ENCODE measurements at regions not wholly inside any gene's neighbourhood (a gene's known extent, or its start where the extent isn't known, plus 50 kb on each side); places are given as distances from the start of the nearest gene placed in this dataset.
"Not testable (repeated sequence)": the region's sequence is repeated elsewhere in the genome, so short reads cannot be mapped to it uniquely, and the experiment has no call there.

- DNase-seq, result not testable (repeated sequence)
Measured at GRCh38 chr6:76491376-76491775, 418.9 kb upstream of the IMPG1 start.

DNA sequence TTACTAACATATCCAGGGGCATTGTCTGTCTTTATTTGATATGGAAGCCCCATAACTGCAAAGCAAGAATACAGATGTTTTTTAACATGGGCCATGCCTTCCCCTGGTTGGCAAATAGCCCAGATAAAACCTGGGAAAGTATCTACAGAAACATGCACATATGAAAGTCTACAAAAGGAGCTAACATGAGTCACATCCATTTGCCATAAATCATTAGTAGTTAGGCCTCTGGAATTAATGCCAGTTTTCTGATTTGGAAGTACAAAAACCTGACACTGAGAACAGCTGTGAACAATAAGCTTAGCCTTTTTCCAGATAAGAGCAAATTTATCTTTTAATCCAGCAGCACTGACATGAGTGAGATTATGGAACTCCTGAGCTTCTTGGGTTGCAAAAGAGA is 418.0 kb upstream of the IMPG1 start:
- DNase-seq, result no peak

- no peak for DNase-seq
Measured at GRCh38 chr6:76481101-76481500, 408.6 kb upstream of the IMPG1 start.

GRCh38 chr6:76472858-76473257 is 400.4 kb upstream of the IMPG1 start:
- DNase-seq, result no peak

- DNase-seq, result no peak
Measured at GRCh38 chr6:76466286-76466685, 393.8 kb upstream of the IMPG1 start.

GRCh38 chr6:76465410-76465809 is 392.9 kb upstream of the IMPG1 start:
- no peak for DNase-seq

- no peak for DNase-seq
Measured at GRCh38 chr6:76453270-76453669, 380.8 kb upstream of the IMPG1 start.

- no peak for DNase-seq
Measured at GRCh38 chr6:76451926-76452709, 379.7 kb upstream of the IMPG1 start.

GRCh38 chr6:76448109-76448508 is 375.6 kb upstream of the IMPG1 start:
- DNase-seq, result no peak

DNA sequence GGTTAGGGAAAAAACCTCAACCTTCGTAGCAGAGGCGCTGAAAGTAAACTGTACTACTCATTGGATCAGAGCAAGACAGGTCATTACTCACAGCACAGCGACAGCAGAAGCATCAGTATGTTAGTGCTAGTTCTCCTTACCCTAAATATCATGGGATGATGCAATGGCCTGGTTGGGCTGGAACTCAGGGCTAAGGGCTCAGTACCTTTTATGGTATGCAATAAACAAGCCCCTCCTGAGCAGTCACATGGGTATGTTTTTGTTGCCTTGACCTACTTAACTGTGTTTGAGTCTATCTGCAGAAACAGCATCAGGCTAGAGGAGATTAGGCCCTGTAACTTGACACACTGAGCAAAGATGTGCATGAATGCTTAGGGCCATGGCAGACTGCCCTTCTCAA is 369.4 kb upstream of the IMPG1 start:
- peak; percentile 8 for DNase-seq

- peak; percentile 9 for DNase-seq
Measured at GRCh38 chr6:76439811-76440210, 367.3 kb upstream of the IMPG1 start.

- DNase-seq, result no peak
Measured at GRCh38 chr6:76438768-76439167, 366.3 kb upstream of the IMPG1 start.

GRCh38 chr6:76435174-76435573 is 362.7 kb upstream of the IMPG1 start:
- DNase-seq, result no peak

DNA sequence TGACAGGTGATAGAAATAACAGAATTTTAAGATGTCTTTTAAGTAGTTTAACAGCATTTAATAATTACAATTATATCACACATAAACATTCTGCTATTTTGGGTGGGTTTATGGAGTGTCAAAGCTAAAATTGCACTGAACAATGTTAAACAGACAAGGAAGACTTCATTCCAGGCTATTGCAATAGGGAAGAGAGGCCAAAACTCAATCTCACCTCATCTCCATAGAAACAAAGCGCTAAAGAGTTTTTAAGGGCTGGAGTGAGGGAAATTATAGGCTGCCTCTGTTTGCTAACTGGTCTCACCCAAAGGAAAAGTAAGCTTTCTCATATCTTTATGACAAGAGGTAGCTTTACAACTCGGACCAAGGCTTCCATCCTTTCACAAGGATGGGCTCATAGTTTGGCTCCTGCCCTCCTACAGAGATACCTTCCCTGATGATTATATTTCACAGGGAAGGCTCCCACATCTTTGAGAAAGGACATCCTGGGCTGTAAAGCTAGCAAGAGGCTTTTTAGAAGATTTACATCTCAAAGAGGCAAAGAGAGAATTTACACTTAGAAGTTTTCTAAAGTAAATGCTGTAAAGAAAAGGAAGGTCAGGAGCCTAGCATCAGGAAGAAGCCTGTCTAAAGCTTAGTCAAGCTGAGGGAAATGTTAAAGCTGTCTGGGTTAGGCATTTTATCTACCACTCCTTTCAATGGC is 350.2 kb upstream of the IMPG1 start:
- no peak for DNase-seq

DNA sequence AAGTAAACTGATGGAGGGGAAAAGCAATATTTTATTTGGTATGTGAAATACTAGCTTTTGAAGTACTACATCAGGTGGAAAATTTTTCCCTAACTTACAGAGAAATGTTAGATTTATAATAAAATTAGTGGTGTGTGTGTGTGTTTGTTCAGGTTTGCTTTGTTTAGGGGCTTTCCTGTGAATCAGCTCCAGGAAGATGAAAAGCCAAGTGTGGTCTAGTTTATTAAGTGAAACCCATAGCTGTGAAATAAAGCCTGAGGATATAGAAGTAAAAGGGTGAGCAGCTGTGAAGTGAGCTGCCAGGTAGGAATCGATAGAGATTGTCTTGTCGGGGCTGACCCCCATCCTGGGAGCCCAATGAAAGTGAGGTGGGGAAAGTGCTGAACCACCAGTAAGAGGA is 347.6 kb upstream of the IMPG1 start:
- no peak for DNase-seq

DNA sequence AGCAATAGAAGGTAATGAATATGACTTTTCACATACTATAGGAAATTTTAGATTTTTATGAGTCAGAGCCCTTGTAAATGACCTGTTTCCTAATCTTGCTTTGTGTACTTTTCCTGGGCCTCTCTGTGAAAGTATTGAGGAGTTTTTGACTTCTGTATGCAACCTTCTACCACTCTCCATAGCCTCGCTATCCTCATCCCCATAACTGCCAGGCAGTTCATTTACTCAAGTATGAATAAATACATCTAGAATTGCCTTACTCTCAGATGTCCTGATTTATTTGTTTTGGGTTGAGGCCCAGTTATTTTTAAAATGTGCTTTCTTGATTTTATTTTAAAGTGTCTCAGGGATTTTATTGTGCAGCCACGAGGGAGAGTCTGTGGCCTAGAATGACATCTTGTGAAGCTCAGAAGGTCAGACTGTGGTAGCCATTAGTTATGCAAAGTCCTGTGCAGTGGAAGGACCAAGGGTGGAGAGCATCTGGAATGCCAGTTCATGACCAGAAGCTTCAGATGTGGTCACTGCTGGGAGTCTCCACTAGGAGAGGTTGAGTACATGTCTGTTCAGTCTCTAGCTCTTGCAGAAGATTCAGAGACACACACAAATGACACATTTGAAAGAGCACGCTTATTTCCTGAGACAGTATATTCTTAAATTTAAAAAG is 346.2 kb upstream of the IMPG1 start:
- DNase-seq, result peak; percentile 14

DNA sequence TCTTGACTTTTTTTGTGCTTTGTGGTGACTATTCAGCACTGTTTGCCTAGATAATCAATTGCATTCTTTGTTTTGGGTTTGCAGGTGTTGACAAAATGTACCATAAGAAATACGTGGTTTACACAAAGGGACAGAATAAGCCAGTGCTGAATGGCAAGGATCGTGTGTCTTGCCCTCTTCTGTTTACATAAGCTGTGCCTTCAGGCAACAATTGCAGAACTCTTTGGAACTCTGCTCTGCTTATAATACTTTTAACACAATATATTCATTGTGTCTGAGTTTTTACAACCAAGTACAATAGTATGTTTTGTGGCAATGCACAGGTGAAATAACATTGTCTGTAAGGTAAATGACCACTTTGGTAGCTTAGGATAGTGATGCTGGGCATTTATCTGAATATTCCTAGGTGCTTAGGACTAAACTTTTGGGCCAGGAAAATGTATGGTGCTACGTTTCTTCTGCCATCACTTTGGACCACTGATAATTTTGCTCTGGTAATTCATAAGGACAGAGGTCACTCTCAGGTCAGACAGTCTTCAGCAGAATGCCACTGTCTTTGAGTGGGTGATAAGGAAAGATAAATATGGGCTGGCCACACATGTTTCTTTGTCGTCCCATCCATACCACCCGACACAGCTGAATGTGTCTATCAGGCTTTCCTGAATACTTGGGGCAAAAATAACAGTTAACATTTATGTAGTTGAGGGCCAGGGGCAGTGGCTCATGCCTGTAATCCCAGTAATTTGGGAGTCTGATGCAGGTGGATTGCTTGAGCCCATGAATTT is 344.6 kb upstream of the IMPG1 start:
- DNase-seq, result no peak

DNA sequence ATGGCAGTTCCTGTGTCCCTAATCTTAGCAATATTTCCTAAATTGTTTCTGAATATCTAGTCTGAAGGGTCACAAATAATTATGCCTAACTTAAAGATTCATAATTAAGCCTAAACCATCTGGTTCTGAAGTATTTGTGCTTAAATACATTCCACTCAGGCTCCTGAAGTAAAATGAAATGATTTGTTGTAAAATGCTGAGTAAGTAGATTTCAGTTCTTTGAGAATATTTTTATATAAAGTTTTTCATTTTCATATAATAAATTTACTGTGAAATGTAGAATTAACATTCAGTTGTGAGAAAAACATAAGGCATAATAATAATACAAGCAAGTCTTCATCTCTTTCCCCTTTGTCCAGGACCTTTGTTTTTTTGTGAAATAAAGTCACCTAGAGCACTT is 330.6 kb upstream of the IMPG1 start:
- no peak for DNase-seq

DNA sequence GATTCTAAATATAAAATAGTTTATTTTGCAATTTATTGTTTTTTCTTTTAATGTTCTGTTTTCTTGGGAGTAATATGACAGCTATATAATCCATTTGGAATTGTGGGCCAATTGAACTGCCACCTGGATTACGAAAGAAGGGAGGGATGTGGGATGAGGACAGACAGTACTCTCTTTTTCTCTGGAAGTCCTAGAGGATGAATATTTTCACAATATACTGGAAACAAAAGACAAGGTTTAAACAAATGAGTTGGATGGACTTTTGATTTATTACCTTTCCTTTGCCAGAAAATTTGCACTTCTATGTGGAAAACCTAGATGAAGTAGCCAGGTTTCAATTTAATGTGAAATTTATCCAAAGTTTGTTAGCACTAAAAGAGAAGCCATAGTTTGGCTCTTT is 325.5 kb upstream of the IMPG1 start:
- no peak for DNase-seq

DNA sequence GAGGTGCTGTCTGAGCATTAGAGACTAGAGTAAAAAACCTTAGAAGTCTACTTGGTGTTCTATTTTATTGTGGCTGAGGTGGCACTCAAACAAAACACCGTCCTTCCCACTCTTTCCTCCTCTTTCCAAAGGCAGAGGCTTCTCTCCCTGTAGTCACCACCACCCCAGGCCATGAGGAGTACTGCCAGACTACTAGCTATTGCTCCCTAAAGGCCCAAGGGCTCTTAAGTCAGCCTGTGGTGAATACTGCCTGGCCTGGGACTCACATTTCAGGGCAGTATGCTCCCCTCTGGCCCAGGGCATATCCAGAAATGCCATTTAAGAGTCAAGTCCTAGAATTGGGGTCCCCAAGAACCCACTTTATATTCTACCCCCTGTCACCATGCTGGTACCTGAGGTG is 309.7 kb upstream of the IMPG1 start:
- no peak for DNase-seq

DNA sequence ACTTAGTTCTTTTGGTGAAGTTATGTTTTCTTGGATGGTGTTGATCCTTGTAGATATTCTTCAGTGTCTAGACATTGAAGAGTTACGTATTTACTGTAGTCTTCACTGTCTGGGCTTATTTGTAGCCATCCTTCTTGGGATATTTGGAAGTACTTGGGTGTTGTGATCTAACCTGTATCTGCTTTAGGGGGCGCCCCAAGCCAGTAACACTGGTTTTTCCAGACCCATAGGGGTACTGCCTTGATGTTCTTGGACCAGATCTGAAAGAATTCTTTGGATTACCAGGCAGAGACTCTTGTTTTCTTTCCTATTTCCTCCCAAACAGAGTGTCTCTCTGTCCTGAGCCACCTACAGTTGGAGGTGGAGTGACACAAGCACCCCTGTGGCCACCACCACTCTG is 309.1 kb upstream of the IMPG1 start:
- DNase-seq, result no peak

DNA sequence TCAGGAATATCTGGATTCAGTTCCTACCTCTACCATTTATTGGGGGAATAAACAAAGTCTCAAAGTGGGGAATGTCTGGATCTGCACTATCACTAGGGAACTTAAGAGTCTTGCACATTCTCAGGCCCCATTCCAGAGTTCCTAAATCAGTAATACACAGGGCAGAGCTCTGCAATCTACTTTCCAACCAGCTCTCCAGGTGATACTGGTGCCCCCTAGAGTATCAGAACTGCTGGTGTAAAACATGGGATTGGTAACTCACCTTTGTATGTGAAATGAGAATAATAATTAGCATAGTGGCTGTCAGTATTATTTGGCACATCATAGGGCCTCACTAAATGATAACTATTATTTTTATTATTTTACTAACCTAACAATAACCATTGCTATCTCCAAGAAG is 278.8 kb upstream of the IMPG1 start:
- peak; percentile 83 for DNase-seq

GRCh38 chr6:76347539-76347938 is 275.1 kb upstream of the IMPG1 start:
- no peak for DNase-seq

All from DMS53 (cell line).